ENCODE measurements at regions not wholly inside any gene's neighbourhood (a gene's known extent, or its start where the extent isn't known, plus 50 kb on each side); places are given as distances from the start of the nearest gene placed in this dataset.

GRCh38 chr7:21041666-21042065 is 255.0 kb upstream of the SP8 start:
- no peak overlapping the region for H3K4me3 ChIP-seq (ENCODE audit: low read depth, low read length)
- no peaks in the 10 kb centered on the region for H3K9me3 ChIP-seq (ENCODE audit: control insufficient read depth, insufficient read depth, low read length)
- H3K9ac ChIP-seq (ENCODE audit: low read depth, low read length) = no peak overlapping the region

GRCh38 chr7:21044384-21044783 is 257.7 kb upstream of the SP8 start:
- no peaks in the 10 kb centered on the region for H3K27me3 ChIP-seq (ENCODE audit: control insufficient read depth, insufficient read depth, low read length)
- peaks cover 30% of the 10 kb centered on the region for H3K4me1 ChIP-seq (ENCODE audit: control insufficient read depth, insufficient read depth, low read length)
- no peaks in the 10 kb centered on the region for H3K36me3 ChIP-seq (ENCODE audit: control insufficient read depth, insufficient read depth, low read length)
- no peak overlapping the region for H3K4me3 ChIP-seq (ENCODE audit: low read depth, low read length)
- H3K9ac ChIP-seq (ENCODE audit: low read depth, low read length) = no peak overlapping the region
- H3K9me3 ChIP-seq (ENCODE audit: control insufficient read depth, insufficient read depth, low read length) = no peaks in the 10 kb centered on the region

More at GRCh38 chr7:21041666-21042065, 255.0 kb upstream of the SP8 start:
- Histone ChIP-seq H3K36me3 (ENCODE audit: control insufficient read depth, insufficient read depth, low read length) (no peaks in the 10 kb centered on the region), H3K27me3 (ENCODE audit: control insufficient read depth, insufficient read depth, low read length) (no peaks in the 10 kb centered on the region), H3K4me1 (ENCODE audit: control insufficient read depth, insufficient read depth, low read length) (peaks cover 30% of the 10 kb centered on the region)

- H3K36me3 ChIP-seq (ENCODE audit: control insufficient read depth, insufficient read depth, low read length) = no peaks in the 10 kb centered on the region
- H3K9me3 ChIP-seq (ENCODE audit: control insufficient read depth, insufficient read depth, low read length) = no peaks in the 10 kb centered on the region
- no peaks in the 10 kb centered on the region for H3K27me3 ChIP-seq (ENCODE audit: control insufficient read depth, insufficient read depth, low read length)
- no peak overlapping the region for H3K4me3 ChIP-seq (ENCODE audit: low read depth, low read length)
- H3K9ac ChIP-seq (ENCODE audit: low read depth, low read length) = no peak overlapping the region
- peaks cover 30% of the 10 kb centered on the region for H3K4me1 ChIP-seq (ENCODE audit: control insufficient read depth, insufficient read depth, low read length)
Observed at GRCh38 chr7:21044913-21045568, 258.4 kb upstream of the SP8 start.

GRCh38 chr7:21051865-21052264 is 265.2 kb upstream of the SP8 start:
- Histone ChIP-seq H3K36me3 (ENCODE audit: control insufficient read depth, insufficient read depth, low read length) (no peaks in the 10 kb centered on the region), H3K4me3 (ENCODE audit: low read depth, low read length) (no peak overlapping the region), H3K4me1 (ENCODE audit: control insufficient read depth, insufficient read depth, low read length) (no peaks in the 10 kb centered on the region), H3K9me3 (ENCODE audit: control insufficient read depth, insufficient read depth, low read length) (no peaks in the 10 kb centered on the region), H3K9ac (ENCODE audit: low read depth, low read length) (no peak overlapping the region), H3K27me3 (ENCODE audit: control insufficient read depth, insufficient read depth, low read length) (no peaks in the 10 kb centered on the region)

- Histone ChIP-seq H3K4me1 (ENCODE audit: control insufficient read depth, insufficient read depth, low read length) (no peaks in the 10 kb centered on the region), H3K9ac (ENCODE audit: low read depth, low read length) (no peak overlapping the region), H3K36me3 (ENCODE audit: control insufficient read depth, insufficient read depth, low read length) (no peaks in the 10 kb centered on the region), H3K4me3 (ENCODE audit: low read depth, low read length) (no peak overlapping the region), H3K27me3 (ENCODE audit: control insufficient read depth, insufficient read depth, low read length) (no peaks in the 10 kb centered on the region), H3K9me3 (ENCODE audit: control insufficient read depth, insufficient read depth, low read length) (peaks cover 4% of the 10 kb centered on the region)
Observed at GRCh38 chr7:21054427-21055112, 267.9 kb upstream of the SP8 start.

GRCh38 chr7:21059069-21059468 is 272.4 kb upstream of the SP8 start:
- no peak overlapping the region for H3K9ac ChIP-seq (ENCODE audit: low read depth, low read length)
- no peak overlapping the region for H3K4me3 ChIP-seq (ENCODE audit: low read depth, low read length)
- H3K36me3 ChIP-seq (ENCODE audit: control insufficient read depth, insufficient read depth, low read length) = no peaks in the 10 kb centered on the region
- no peaks in the 10 kb centered on the region for H3K27me3 ChIP-seq (ENCODE audit: control insufficient read depth, insufficient read depth, low read length)
- peaks cover 4% of the 10 kb centered on the region for H3K9me3 ChIP-seq (ENCODE audit: control insufficient read depth, insufficient read depth, low read length)
- H3K4me1 ChIP-seq (ENCODE audit: control insufficient read depth, insufficient read depth, low read length) = no peaks in the 10 kb centered on the region

- Histone ChIP-seq H3K36me3 (ENCODE audit: control insufficient read depth, insufficient read depth, low read length) (no peaks in the 10 kb centered on the region), H3K4me3 (ENCODE audit: low read depth, low read length) (no peak overlapping the region)
Observed at GRCh38 chr7:21063106-21063505, 276.4 kb upstream of the SP8 start.

GRCh38 chr7:21064698-21065648 is 278.3 kb upstream of the SP8 start:
- H3K4me1 ChIP-seq (ENCODE audit: control insufficient read depth, insufficient read depth, low read length) = no peaks in the 10 kb centered on the region
- no peaks in the 10 kb centered on the region for H3K36me3 ChIP-seq (ENCODE audit: control insufficient read depth, insufficient read depth, low read length)
- no peak overlapping the region for H3K9ac ChIP-seq (ENCODE audit: low read depth, low read length)
- H3K4me3 ChIP-seq (ENCODE audit: low read depth, low read length) = no peak overlapping the region
- no peaks in the 10 kb centered on the region for H3K9me3 ChIP-seq (ENCODE audit: control insufficient read depth, insufficient read depth, low read length)
- no peaks in the 10 kb centered on the region for H3K27me3 ChIP-seq (ENCODE audit: control insufficient read depth, insufficient read depth, low read length)

More at GRCh38 chr7:21063106-21063505, 276.4 kb upstream of the SP8 start:
- H3K9me3 ChIP-seq (ENCODE audit: control insufficient read depth, insufficient read depth, low read length) = peaks cover 4% of the 10 kb centered on the region
- H3K9ac ChIP-seq (ENCODE audit: low read depth, low read length) = no peak overlapping the region
- no peaks in the 10 kb centered on the region for H3K4me1 ChIP-seq (ENCODE audit: control insufficient read depth, insufficient read depth, low read length)
- H3K27me3 ChIP-seq (ENCODE audit: control insufficient read depth, insufficient read depth, low read length) = no peaks in the 10 kb centered on the region

- no peak overlapping the region for H3K9ac ChIP-seq (ENCODE audit: low read depth, low read length)
Observed at GRCh38 chr7:21066221-21066620, 279.5 kb upstream of the SP8 start.

GRCh38 chr7:21067216-21067615 is 280.5 kb upstream of the SP8 start:
- H3K9me3 ChIP-seq (ENCODE audit: control insufficient read depth, insufficient read depth, low read length) = no peaks in the 10 kb centered on the region
- H3K4me3 ChIP-seq (ENCODE audit: low read depth, low read length) = no peak overlapping the region
- H3K27me3 ChIP-seq (ENCODE audit: control insufficient read depth, insufficient read depth, low read length) = no peaks in the 10 kb centered on the region
- no peak overlapping the region for H3K9ac ChIP-seq (ENCODE audit: low read depth, low read length)
- H3K36me3 ChIP-seq (ENCODE audit: control insufficient read depth, insufficient read depth, low read length) = no peaks in the 10 kb centered on the region
- H3K4me1 ChIP-seq (ENCODE audit: control insufficient read depth, insufficient read depth, low read length) = no peaks in the 10 kb centered on the region

More at GRCh38 chr7:21066221-21066620, 279.5 kb upstream of the SP8 start:
- no peaks in the 10 kb centered on the region for H3K4me1 ChIP-seq (ENCODE audit: control insufficient read depth, insufficient read depth, low read length)
- H3K9me3 ChIP-seq (ENCODE audit: control insufficient read depth, insufficient read depth, low read length) = no peaks in the 10 kb centered on the region
- H3K4me3 ChIP-seq (ENCODE audit: low read depth, low read length) = no peak overlapping the region
- no peaks in the 10 kb centered on the region for H3K27me3 ChIP-seq (ENCODE audit: control insufficient read depth, insufficient read depth, low read length)
- H3K36me3 ChIP-seq (ENCODE audit: control insufficient read depth, insufficient read depth, low read length) = no peaks in the 10 kb centered on the region

- Histone ChIP-seq H3K9me3 (ENCODE audit: control insufficient read depth, insufficient read depth, low read length) (no peaks in the 10 kb centered on the region), H3K4me1 (ENCODE audit: control insufficient read depth, insufficient read depth, low read length) (peaks cover under 1% of the 10 kb centered on the region), H3K4me3 (ENCODE audit: low read depth, low read length) (no peak overlapping the region), H3K36me3 (ENCODE audit: control insufficient read depth, insufficient read depth, low read length) (no peaks in the 10 kb centered on the region), H3K27me3 (ENCODE audit: control insufficient read depth, insufficient read depth, low read length) (no peaks in the 10 kb centered on the region), H3K9ac (ENCODE audit: low read depth, low read length) (no peak overlapping the region)
Observed at GRCh38 chr7:21070571-21071090, 283.9 kb upstream of the SP8 start.
